ENCODE measurements at regions not wholly inside any gene's neighbourhood (a gene's known extent, or its start where the extent isn't known, plus 50 kb on each side); places are given as distances from the start of the nearest gene placed in this dataset.
"Not testable (repeated sequence)": the region's sequence is repeated elsewhere in the genome, so short reads cannot be mapped to it uniquely, and the experiment has no call there.

GRCh38 chr13:70218618-70219017 lies 110.4 kb upstream of the KLHL1 start:
- H3K27me3 ChIP-seq (replicated peaks in 2 of 5; ENCODE audit: control insufficient read depth in 4 of 5, insufficient read depth in 5 of 5, low read length in 4 of 5) = no peaks in the 10 kb centered on the region
- no peaks in the 10 kb centered on the region for H3K4me1 ChIP-seq (ENCODE audit: control extremely low read depth in 1 of 4, control insufficient read depth in 4 of 4, insufficient read depth in 4 of 4, low read length in 3 of 4)
- ChIA-PET CTCF (no interaction called here), POLR2A (no interaction called here)
- DNase-seq = no peak
- H3K4me3 ChIP-seq (ENCODE audit: control insufficient read depth in 1 of 7, extremely low read depth in 1 of 7, insufficient read depth in 4 of 7, low read depth in 2 of 7, low read length in 6 of 7) = no peak overlapping the region
- H3K36me3 ChIP-seq (ENCODE audit: control insufficient read depth in 4 of 4, insufficient read depth in 4 of 4, low read length in 3 of 4) = no peaks in the 10 kb centered on the region
- no peak overlapping the region for H3K27ac ChIP-seq (ENCODE audit: insufficient read depth in 1 of 2, low read depth in 1 of 2, low read length in 2 of 2, poor library complexity in 1 of 2, severe bottlenecking in 2 of 2)
- no peaks in the 10 kb centered on the region for H3K9me3 ChIP-seq (ENCODE audit: control extremely low read depth in 1 of 5, control insufficient read depth in 4 of 5, insufficient read depth in 2 of 5, low read depth in 1 of 5, low read length in 4 of 5)
- 93% methylated on average over 2 of the region's 3 CpGs for WGBS (ENCODE audit: insufficient coverage)

DNA sequence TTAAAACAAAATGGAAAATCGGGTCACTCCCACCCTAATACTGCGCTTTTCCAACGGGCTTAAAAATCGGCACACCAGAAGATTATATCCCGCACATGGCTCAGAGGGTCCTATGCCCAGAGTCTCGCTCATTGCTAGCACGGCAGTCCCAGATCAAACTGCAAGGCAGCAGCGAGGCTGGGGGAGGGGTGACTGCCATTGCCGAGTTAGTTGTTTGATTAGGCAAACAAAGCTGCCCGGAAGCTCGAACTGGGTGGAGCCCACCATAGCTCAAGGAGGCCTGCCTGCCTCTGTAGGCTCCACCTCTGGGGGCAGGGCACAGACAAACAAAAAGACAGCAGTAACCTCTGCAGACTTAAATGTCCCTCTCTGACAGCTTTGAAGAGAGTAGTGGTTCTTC lies 100.7 kb upstream of the KLHL1 start:
- CTCF ChIA-PET; H3K4me3 ChIP-seq (ENCODE audit: control insufficient read depth in 1 of 7, extremely low read depth in 1 of 7, insufficient read depth in 4 of 7, low read depth in 2 of 7, low read length in 6 of 7); H3K36me3 ChIP-seq (ENCODE audit: control insufficient read depth in 4 of 4, insufficient read depth in 4 of 4, low read length in 3 of 4); H3K27ac ChIP-seq (ENCODE audit: insufficient read depth in 1 of 2, low read depth in 1 of 2, low read length in 2 of 2, poor library complexity in 1 of 2, severe bottlenecking in 2 of 2); DNase-seq; H3K9me3 ChIP-seq (ENCODE audit: control extremely low read depth in 1 of 5, control insufficient read depth in 4 of 5, insufficient read depth in 2 of 5, low read depth in 1 of 5, low read length in 4 of 5); H3K27me3 ChIP-seq (replicated peaks in 2 of 5; ENCODE audit: control insufficient read depth in 4 of 5, insufficient read depth in 5 of 5, low read length in 4 of 5); H3K4me1 ChIP-seq (ENCODE audit: control extremely low read depth in 1 of 4, control insufficient read depth in 4 of 4, insufficient read depth in 4 of 4, low read length in 3 of 4); POLR2A ChIA-PET: not testable (repeated sequence)
- 97% methylated on average over 5 of the region's 11 CpGs for WGBS (ENCODE audit: insufficient coverage)

DNA sequence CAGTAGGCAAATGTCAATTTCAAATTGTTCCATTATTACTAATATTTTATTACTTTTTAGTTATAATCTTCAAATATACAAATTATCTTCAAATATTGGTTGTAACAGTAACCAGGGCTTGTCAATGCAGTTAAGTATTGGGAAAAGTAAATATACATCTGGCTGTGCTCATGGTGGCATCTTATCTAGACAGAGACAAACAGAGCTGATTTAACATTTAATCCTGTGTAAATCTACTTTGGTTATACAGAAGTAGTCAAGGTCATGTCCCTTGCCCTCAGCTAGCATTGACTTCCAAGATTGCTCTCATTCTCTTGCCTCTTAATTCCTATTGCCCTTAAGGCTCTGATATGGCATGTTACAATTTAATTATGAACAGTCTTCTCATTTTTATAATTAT lies 98.4 kb upstream of the KLHL1 start:
- CTCF ChIA-PET = no interaction called here
- H3K27me3 ChIP-seq (replicated peaks in 2 of 5; ENCODE audit: control insufficient read depth in 4 of 5, insufficient read depth in 5 of 5, low read length in 4 of 5) = no peaks in the 10 kb centered on the region
- no peak overlapping the region for H3K4me3 ChIP-seq (ENCODE audit: control insufficient read depth in 1 of 7, extremely low read depth in 1 of 7, insufficient read depth in 4 of 7, low read depth in 2 of 7, low read length in 6 of 7)
- H3K4me1 ChIP-seq (ENCODE audit: control extremely low read depth in 1 of 4, control insufficient read depth in 4 of 4, insufficient read depth in 4 of 4, low read length in 3 of 4) = no peaks in the 10 kb centered on the region
- DNase-seq = no peak
- no peaks in the 10 kb centered on the region for H3K36me3 ChIP-seq (ENCODE audit: control insufficient read depth in 4 of 4, insufficient read depth in 4 of 4, low read length in 3 of 4)
- no peak overlapping the region for H3K27ac ChIP-seq (ENCODE audit: insufficient read depth in 1 of 2, low read depth in 1 of 2, low read length in 2 of 2, poor library complexity in 1 of 2, severe bottlenecking in 2 of 2)
- POLR2A ChIA-PET = no interaction called here
- peaks cover 1 to 4% (median 3%) of the 10 kb centered on the region in 5 experiments for H3K9me3 ChIP-seq (ENCODE audit: control extremely low read depth in 1 of 5, control insufficient read depth in 4 of 5, insufficient read depth in 2 of 5, low read depth in 1 of 5, low read length in 4 of 5)

DNA sequence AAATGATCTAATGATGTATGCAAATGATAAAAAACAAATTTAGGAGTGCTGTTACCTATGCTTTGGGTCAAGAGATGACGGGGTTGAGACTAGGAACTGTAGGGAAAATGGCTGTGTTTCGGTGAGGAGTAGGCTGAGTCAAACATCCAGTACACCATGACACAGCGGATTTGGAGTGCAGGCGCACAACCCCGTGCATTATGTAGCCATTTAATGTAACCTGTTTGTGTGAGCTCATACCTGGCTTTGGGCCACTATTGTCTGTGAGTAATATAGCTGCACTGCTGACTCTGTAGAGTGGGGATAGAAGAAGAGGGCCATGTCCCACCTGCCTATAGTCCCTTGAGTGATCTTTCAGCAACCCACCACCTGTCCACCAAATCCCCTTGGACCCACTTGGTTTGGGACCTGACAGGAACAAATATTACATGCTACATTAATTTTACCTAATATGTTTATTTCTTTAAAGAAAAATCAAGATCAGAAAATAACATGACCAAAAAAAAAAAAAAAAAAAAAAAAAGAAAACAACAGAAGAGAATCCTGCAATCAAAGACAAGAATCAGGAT lies 95.5 kb upstream of the KLHL1 start:
- Histone ChIP-seq H3K4me1 (ENCODE audit: control extremely low read depth in 1 of 4, control insufficient read depth in 4 of 4, insufficient read depth in 4 of 4, low read length in 3 of 4) (no peaks in the 10 kb centered on the region), H3K9me3 (ENCODE audit: control extremely low read depth in 1 of 5, control insufficient read depth in 4 of 5, insufficient read depth in 2 of 5, low read depth in 1 of 5, low read length in 4 of 5) (peaks cover 2 to 4% (median 3%) of the 10 kb centered on the region in 5 experiments), H3K36me3 (ENCODE audit: control insufficient read depth in 4 of 4, insufficient read depth in 4 of 4, low read length in 3 of 4) (no peaks in the 10 kb centered on the region), H3K27me3 (replicated peaks in 2 of 5; ENCODE audit: control insufficient read depth in 4 of 5, insufficient read depth in 5 of 5, low read length in 4 of 5) (no peaks in the 10 kb centered on the region), H3K4me3 (ENCODE audit: control insufficient read depth in 1 of 7, extremely low read depth in 1 of 7, insufficient read depth in 4 of 7, low read depth in 2 of 7, low read length in 6 of 7) (no peak overlapping the region), H3K27ac (ENCODE audit: insufficient read depth in 1 of 2, low read depth in 1 of 2, low read length in 2 of 2, poor library complexity in 1 of 2, severe bottlenecking in 2 of 2) (no peak overlapping the region)
- ChIA-PET CTCF (no interaction called here), POLR2A (no interaction called here)
- peak in 2 of 3 donors; percentile 20 to 41 for DNase-seq
- 100% methylated on average over 3 of the region's 5 CpGs for WGBS (ENCODE audit: insufficient coverage)

- CTCF ChIA-PET = no interaction called here
- Histone ChIP-seq H3K36me3 (ENCODE audit: control insufficient read depth in 4 of 4, insufficient read depth in 4 of 4, low read length in 3 of 4) (no peaks in the 10 kb centered on the region), H3K4me3 (ENCODE audit: control insufficient read depth in 1 of 7, extremely low read depth in 1 of 7, insufficient read depth in 4 of 7, low read depth in 2 of 7, low read length in 6 of 7) (no peak overlapping the region), H3K27me3 (replicated peaks in 2 of 5; ENCODE audit: control insufficient read depth in 4 of 5, insufficient read depth in 5 of 5, low read length in 4 of 5) (no peaks in the 10 kb centered on the region), H3K27ac (ENCODE audit: insufficient read depth in 1 of 2, low read depth in 1 of 2, low read length in 2 of 2, poor library complexity in 1 of 2, severe bottlenecking in 2 of 2) (no peak overlapping the region), H3K9me3 (ENCODE audit: control extremely low read depth in 1 of 5, control insufficient read depth in 4 of 5, insufficient read depth in 2 of 5, low read depth in 1 of 5, low read length in 4 of 5) (no peaks in the 10 kb centered on the region), H3K4me1 (ENCODE audit: control extremely low read depth in 1 of 4, control insufficient read depth in 4 of 4, insufficient read depth in 4 of 4, low read length in 3 of 4) (no peaks in the 10 kb centered on the region)
- POLR2A ChIA-PET = no interaction called here
- no peak for DNase-seq
Observed at GRCh38 chr13:70191034-70191433, 82.8 kb upstream of the KLHL1 start.

DNA sequence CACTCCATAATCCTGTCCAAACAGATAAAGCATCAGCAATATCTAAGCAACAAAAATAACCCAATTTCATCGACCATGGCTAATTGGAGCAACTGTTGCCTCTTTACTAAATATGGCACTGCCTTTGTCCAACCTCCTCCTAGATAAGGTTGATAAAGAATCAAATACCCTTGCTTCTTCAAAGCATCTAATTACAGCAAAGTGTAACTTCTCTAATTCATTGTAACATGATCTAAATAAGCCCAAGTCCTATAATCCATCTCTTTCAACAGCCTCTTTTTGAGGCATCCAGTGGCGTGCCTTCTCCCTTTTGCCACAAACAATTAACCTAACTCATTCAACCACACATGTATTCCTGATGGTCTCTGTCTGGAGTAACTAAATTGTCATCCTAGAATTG lies 81.7 kb upstream of the KLHL1 start:
- Histone ChIP-seq H3K9me3 (ENCODE audit: control extremely low read depth in 1 of 5, control insufficient read depth in 4 of 5, insufficient read depth in 2 of 5, low read depth in 1 of 5, low read length in 4 of 5) (no peaks in the 10 kb centered on the region), H3K4me3 (ENCODE audit: control insufficient read depth in 1 of 7, extremely low read depth in 1 of 7, insufficient read depth in 4 of 7, low read depth in 2 of 7, low read length in 6 of 7) (no peak overlapping the region), H3K4me1 (ENCODE audit: control extremely low read depth in 1 of 4, control insufficient read depth in 4 of 4, insufficient read depth in 4 of 4, low read length in 3 of 4) (no peaks in the 10 kb centered on the region), H3K27ac (ENCODE audit: insufficient read depth in 1 of 2, low read depth in 1 of 2, low read length in 2 of 2, poor library complexity in 1 of 2, severe bottlenecking in 2 of 2) (no peak overlapping the region), H3K27me3 (replicated peaks in 2 of 5; ENCODE audit: control insufficient read depth in 4 of 5, insufficient read depth in 5 of 5, low read length in 4 of 5) (no peaks in the 10 kb centered on the region), H3K36me3 (ENCODE audit: control insufficient read depth in 4 of 4, insufficient read depth in 4 of 4, low read length in 3 of 4) (no peaks in the 10 kb centered on the region)
- CTCF ChIA-PET = no interaction called here
- 80% methylated on average over 1 of the region's 2 CpGs for WGBS (ENCODE audit: insufficient coverage)
- DNase-seq = no peak
- POLR2A ChIA-PET = no interaction called here

- WGBS (ENCODE audit: insufficient coverage) = 100% methylated on average over 2 of the region's 2 CpGs
Observed at GRCh38 chr13:70188567-70188966, 80.3 kb upstream of the KLHL1 start.

More at GRCh38 chr13:70188567-70188966, 80.3 kb upstream of the KLHL1 start:
- H3K27ac ChIP-seq (ENCODE audit: insufficient read depth in 1 of 2, low read depth in 1 of 2, low read length in 2 of 2, poor library complexity in 1 of 2, severe bottlenecking in 2 of 2) = no peak overlapping the region
- H3K36me3 ChIP-seq (ENCODE audit: control insufficient read depth in 4 of 4, insufficient read depth in 4 of 4, low read length in 3 of 4) = no peaks in the 10 kb centered on the region
- ChIA-PET POLR2A (no interaction called here), CTCF (no interaction called here)
- no peaks in the 10 kb centered on the region for H3K9me3 ChIP-seq (ENCODE audit: control extremely low read depth in 1 of 5, control insufficient read depth in 4 of 5, insufficient read depth in 2 of 5, low read depth in 1 of 5, low read length in 4 of 5)
- no peaks in the 10 kb centered on the region for H3K4me1 ChIP-seq (ENCODE audit: control extremely low read depth in 1 of 4, control insufficient read depth in 4 of 4, insufficient read depth in 4 of 4, low read length in 3 of 4)
- DNase-seq = no peak
- no peaks in the 10 kb centered on the region for H3K27me3 ChIP-seq (replicated peaks in 2 of 5; ENCODE audit: control insufficient read depth in 4 of 5, insufficient read depth in 5 of 5, low read length in 4 of 5)
- H3K4me3 ChIP-seq (ENCODE audit: control insufficient read depth in 1 of 7, extremely low read depth in 1 of 7, insufficient read depth in 4 of 7, low read depth in 2 of 7, low read length in 6 of 7) = no peak overlapping the region
